ENCODE measurements at regions not wholly inside any gene's neighbourhood (a gene's known extent, or its start where the extent isn't known, plus 50 kb on each side); places are given as distances from the start of the nearest gene placed in this dataset.

DNA sequence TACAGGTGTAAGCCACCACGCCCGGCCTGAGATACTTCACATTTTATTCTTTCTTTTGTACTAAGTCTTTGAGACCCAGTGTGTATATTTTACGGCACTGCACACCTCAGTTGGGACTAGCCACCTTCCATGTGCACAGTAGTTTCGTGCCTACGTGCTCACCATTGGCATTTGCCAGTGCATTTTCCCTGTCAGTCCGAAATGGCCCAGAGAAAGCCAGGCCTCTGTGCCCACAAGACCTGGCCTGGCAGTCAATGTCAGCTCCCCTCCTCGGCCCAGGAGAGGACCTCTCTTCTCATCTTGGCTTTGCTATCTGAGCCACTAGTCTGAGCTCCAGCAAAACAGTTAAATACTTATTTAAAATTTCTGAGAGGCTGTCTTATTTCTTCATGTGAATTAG lies 147.8 kb upstream of the KLHL29 start:
- Histone ChIP-seq H3K27me3 (ENCODE audit: control insufficient read depth, insufficient read depth, low read length) (no peaks in the 10 kb centered on the region), H3K36me3 (ENCODE audit: control insufficient read depth, insufficient read depth, low read length) (no peaks in the 10 kb centered on the region), H3K4me3 (ENCODE audit: low read depth, low read length) (no peak overlapping the region)
- DNase-seq (ENCODE audit: low read depth) = no peak
- TF ChIP-seq, protein P1, sequence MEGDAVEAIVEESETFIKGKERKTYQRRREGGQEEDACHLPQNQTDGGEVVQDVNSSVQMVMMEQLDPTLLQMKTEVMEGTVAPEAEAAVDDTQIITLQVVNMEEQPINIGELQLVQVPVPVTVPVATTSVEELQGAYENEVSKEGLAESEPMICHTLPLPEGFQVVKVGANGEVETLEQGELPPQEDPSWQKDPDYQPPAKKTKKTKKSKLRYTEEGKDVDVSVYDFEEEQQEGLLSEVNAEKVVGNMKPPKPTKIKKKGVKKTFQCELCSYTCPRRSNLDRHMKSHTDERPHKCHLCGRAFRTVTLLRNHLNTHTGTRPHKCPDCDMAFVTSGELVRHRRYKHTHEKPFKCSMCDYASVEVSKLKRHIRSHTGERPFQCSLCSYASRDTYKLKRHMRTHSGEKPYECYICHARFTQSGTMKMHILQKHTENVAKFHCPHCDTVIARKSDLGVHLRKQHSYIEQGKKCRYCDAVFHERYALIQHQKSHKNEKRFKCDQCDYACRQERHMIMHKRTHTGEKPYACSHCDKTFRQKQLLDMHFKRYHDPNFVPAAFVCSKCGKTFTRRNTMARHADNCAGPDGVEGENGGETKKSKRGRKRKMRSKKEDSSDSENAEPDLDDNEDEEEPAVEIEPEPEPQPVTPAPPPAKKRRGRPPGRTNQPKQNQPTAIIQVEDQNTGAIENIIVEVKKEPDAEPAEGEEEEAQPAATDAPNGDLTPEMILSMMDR (IDR thresholded peaks at IDR 0.05; ENCODE audit: insufficient read depth, low read length, poor library complexity, severe bottlenecking) = no peak

DNA sequence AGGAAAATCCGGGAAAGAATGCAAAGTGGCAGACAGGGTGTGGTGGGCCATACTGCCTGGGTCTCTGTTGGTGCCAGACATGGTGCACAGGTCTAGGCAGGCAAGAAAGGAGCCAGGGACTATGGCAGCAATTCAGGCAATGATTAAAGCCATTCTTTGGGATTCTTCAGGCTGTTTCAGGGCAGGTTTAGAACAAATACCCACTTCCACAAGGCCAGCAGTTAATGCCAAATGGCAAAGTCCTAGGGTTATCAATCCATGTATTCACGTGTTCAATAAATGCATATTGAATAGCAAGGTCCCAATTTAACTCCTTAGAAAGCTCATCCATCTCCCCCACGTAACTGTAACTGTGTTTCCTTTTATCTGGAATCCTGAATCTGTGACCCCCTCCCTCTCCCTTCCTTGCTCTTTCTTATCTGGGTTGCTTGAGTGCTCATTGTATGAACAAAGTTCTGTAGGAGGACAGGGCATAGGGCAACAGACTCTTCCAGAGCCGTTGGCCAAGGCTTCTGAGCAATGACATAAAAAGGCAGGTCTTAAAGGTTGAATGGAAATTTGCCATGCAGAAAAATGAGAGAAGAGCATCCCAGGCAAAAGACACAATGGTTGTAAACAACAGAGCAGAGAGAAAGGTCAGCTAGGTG lies 146.8 kb upstream of the KLHL29 start:
- no peak for DNase-seq (ENCODE audit: low read depth)
- Histone ChIP-seq H3K27me3 (ENCODE audit: control insufficient read depth, insufficient read depth, low read length) (no peaks in the 10 kb centered on the region), H3K4me3 (ENCODE audit: low read depth, low read length) (no peak overlapping the region), H3K36me3 (ENCODE audit: control insufficient read depth, insufficient read depth, low read length) (no peaks in the 10 kb centered on the region)
- TF ChIP-seq, protein P1 (IDR thresholded peaks at IDR 0.05; ENCODE audit: insufficient read depth, low read length, poor library complexity, severe bottlenecking) = no peak

DNA sequence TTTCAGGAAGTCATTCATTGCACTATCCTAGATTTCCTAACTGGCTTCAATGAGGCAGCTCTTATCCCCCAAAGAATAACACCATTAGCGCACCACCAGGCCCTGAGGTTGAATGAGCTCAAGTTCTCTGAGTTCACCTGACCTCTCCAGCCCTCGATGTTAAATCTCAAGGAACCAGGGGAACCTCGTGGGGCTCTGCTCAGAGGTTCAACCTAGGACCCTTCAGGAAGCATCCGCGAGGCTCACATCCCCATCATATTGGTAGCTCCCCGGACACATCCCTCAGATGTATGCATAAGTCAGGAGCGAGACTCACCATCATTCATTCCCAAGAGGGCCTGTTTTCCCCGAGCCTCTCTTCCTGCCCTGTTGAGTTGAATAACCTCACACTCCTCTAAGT lies 145.6 kb upstream of the KLHL29 start:
- TF ChIP-seq, protein P1 (IDR thresholded peaks at IDR 0.05; ENCODE audit: insufficient read depth, low read length, poor library complexity, severe bottlenecking) = no peak
- no peak overlapping the region for H3K4me3 ChIP-seq (ENCODE audit: low read depth, low read length)
- H3K27me3 ChIP-seq (ENCODE audit: control insufficient read depth, insufficient read depth, low read length) = no peaks in the 10 kb centered on the region
- DNase-seq (ENCODE audit: low read depth) = no peak
- no peaks in the 10 kb centered on the region for H3K36me3 ChIP-seq (ENCODE audit: control insufficient read depth, insufficient read depth, low read length)

DNA sequence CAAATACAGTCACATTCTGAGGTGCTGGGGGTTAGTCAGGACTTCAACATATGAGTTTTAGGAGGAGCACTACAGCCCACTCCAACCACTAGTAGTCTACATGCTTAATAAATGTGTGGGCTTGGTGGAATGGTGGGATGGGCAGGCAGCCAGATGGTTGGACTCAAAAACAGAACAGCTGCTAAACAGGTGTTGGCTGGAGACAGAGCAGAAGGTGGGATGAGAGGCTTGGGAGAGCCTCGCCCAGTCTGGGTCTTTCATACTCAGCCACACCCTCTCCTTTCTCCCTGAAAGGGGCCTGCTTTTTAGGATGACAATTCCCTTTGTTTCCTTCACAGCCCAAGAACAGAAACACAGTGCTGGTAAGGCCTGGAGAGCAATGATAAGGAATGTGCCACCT lies 143.9 kb upstream of the KLHL29 start:
- TF ChIP-seq, protein P1 (IDR thresholded peaks at IDR 0.05; ENCODE audit: insufficient read depth, low read length, poor library complexity, severe bottlenecking) = no peak
- Histone ChIP-seq H3K36me3 (ENCODE audit: control insufficient read depth, insufficient read depth, low read length) (no peaks in the 10 kb centered on the region), H3K27me3 (ENCODE audit: control insufficient read depth, insufficient read depth, low read length) (no peaks in the 10 kb centered on the region), H3K4me3 (ENCODE audit: low read depth, low read length) (no peak overlapping the region)
- DNase-seq (ENCODE audit: low read depth) = no peak

DNA sequence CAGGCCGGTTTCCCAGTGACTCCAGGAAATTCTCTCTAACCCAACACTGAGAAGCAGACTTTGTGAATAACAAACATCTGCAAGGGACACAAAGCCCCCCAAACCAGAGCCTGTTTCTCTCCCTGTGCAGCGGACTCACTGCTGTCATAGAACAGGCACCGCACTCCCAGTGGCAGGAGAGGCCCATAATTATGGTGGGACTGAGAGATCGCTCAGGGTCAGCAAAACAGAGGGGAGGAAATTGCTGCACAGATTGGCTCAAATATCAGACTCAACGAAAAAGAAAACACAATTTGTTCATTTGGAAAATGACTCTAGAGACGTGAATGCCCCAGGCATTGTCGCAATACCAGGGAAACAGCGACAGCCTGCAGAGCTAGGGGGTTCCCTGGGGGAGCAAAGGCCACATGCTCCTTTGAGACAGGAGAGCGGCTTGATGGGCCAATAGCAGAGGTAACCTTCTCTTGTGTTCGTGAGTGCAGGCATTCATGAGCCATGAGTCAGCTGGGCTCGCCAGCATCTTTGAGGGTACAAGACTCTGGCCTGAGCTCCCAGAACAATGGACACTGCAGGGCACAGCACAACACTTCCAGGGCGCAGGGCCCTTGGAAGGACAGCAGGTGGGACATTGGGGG lies 143.3 kb upstream of the KLHL29 start:
- TF ChIP-seq, protein P1 (IDR thresholded peaks at IDR 0.05; ENCODE audit: insufficient read depth, low read length, poor library complexity, severe bottlenecking) = no peak
- no peak overlapping the region for H3K4me3 ChIP-seq (ENCODE audit: low read depth, low read length)
- no peaks in the 10 kb centered on the region for H3K36me3 ChIP-seq (ENCODE audit: control insufficient read depth, insufficient read depth, low read length)
- no peak for DNase-seq (ENCODE audit: low read depth)
- H3K27me3 ChIP-seq (ENCODE audit: control insufficient read depth, insufficient read depth, low read length) = no peaks in the 10 kb centered on the region

Data from kidney epithelial cell (primary cell).